Fibroblast of the aortic adventitia (primary cell): ENCODE measurements at regions not wholly inside any gene's neighbourhood (a gene's known extent, or its start where the extent isn't known, plus 50 kb on each side); places are given as distances from the start of the nearest gene placed in this dataset.

Source experiments
- DNase-seq: peaks from one replicate; pipeline ENCODE4 v3.0.0-alpha.2; 2010; ENCODE audit warnings: low read depth
- H3K4me3 ChIP-seq: 2 replicates; pipeline ENCODE4 v1.5.1; 2011; ENCODE audit warnings: low read depth, mild to moderate bottlenecking, control low read depth, low read length, moderate library complexity
- CTCF ChIP-seq: IDR thresholded peaks from 2 replicates; pipeline ENCODE4 v1.5.1; 2011; ENCODE audit warnings: mild to moderate bottlenecking, low read length, control low read depth, inconsistent platforms; ENCODE audit not compliant: insufficient read depth

GRCh38 chr6:131419702-131420101, 153.3 kb upstream of the ARG1 start:
- TF ChIP-seq CTCF: no peak

GRCh38 chr6:131424016-131424415, 149.0 kb upstream of the ARG1 start:
- no peak for TF ChIP-seq CTCF
- H3K4me3 ChIP-seq: no peak overlapping the region
- DNase-seq: no peak

More at GRCh38 chr6:131419702-131420101, 153.3 kb upstream of the ARG1 start:
- no peak for DNase-seq
- no peak overlapping the region for H3K4me3 ChIP-seq

GRCh38 chr6:131424475-131424874, 148.6 kb upstream of the ARG1 start:
- no peak for TF ChIP-seq CTCF
- H3K4me3 ChIP-seq: no peak overlapping the region

GRCh38 chr6:131427434-131428058, 145.5 kb upstream of the ARG1 start:
- TF ChIP-seq CTCF: no peak
- DNase-seq: no peak

More at GRCh38 chr6:131424475-131424874, 148.6 kb upstream of the ARG1 start:
- DNase-seq: no peak

GRCh38 chr6:131430531-131430930, 142.5 kb upstream of the ARG1 start:
- TF ChIP-seq CTCF: no peak
- no peak overlapping the region for H3K4me3 ChIP-seq
- DNase-seq: no peak

More at GRCh38 chr6:131427434-131428058, 145.5 kb upstream of the ARG1 start:
- no peak overlapping the region for H3K4me3 ChIP-seq

GRCh38 chr6:131431718-131432117, 141.3 kb upstream of the ARG1 start:
- H3K4me3 ChIP-seq: no peak overlapping the region
- DNase-seq: no peak
- no peak for TF ChIP-seq CTCF

- no peak overlapping the region for H3K4me3 ChIP-seq
Observed at GRCh38 chr6:131433927-131434326, 139.1 kb upstream of the ARG1 start.

More at GRCh38 chr6:131433927-131434326, 139.1 kb upstream of the ARG1 start:
- DNase-seq: no peak
- no peak for TF ChIP-seq CTCF
